Activated CD4-positive, alpha-beta memory T cell treated with anti-CD3 and anti-CD28 coated beads, Interleukin-2, amount 10 ng/mL, durations not matched to agents 7 days and 5 days (primary cell): ENCODE measurements at regions not wholly inside any gene's neighbourhood (a gene's known extent, or its start where the extent isn't known, plus 50 kb on each side); places are given as distances from the start of the nearest gene placed in this dataset.

Experiments used
- CTCF ChIA-PET: fragments of 350-600 bp; sonication (Branson Sonifier 250); formaldehyde crosslinking; loops from one replicate; lab custom pipeline; 2021; ENCODE audit warnings: antibody characterized with exemption, inconsistent platforms; lab: Charles Lee
- POLR2A ChIA-PET: fragments of 350-600 bp; sonication (Branson Sonifier 250); formaldehyde crosslinking; loops from one replicate; lab custom pipeline; 2021; ENCODE audit warnings: antibody characterized with exemption; lab: Charles Lee
- DNase-seq: peaks from one replicate; pipeline ENCODE4 v3.0.0-alpha.2; 2020
- H3K27ac Mint-ChIP-seq: one replicate; pipeline ENCODE4 v1.8.0; 2021; ENCODE audit warnings: mild to moderate bottlenecking, mixed read lengths
- H3K27me3 Mint-ChIP-seq: one replicate; pipeline ENCODE4 v1.8.0; 2021; ENCODE audit warnings: mixed read lengths
- H3K36me3 Mint-ChIP-seq: one replicate; pipeline ENCODE4 v1.8.0; 2021; ENCODE audit warnings: low read depth, mixed read lengths
- H3K4me1 Mint-ChIP-seq: one replicate; pipeline ENCODE4 v1.8.0; 2021; ENCODE audit warnings: mixed read lengths
- H3K4me3 Mint-ChIP-seq: one replicate; pipeline ENCODE4 v1.8.0; 2021; ENCODE audit warnings: mild to moderate bottlenecking, mixed read lengths
- H3K9me3 Mint-ChIP-seq: one replicate; pipeline ENCODE4 v1.8.0; 2021; ENCODE audit warnings: mixed read lengths

GRCh38 chr1:219813294-219813693 is 115.1 kb downstream of the SLC30A10 start:
- Mint-ChIP-seq H3K9me3 (no peaks in the 10 kb centered on the region), H3K36me3 (no peaks in the 10 kb centered on the region), H3K4me3 (no peak overlapping the region), H3K27me3 (peaks cover 6% of the 10 kb centered on the region), H3K27ac (no peak overlapping the region), H3K4me1 (no peaks in the 10 kb centered on the region)
- ChIA-PET CTCF (no interaction called here), POLR2A (no interaction called here)
- DNase-seq = no peak

GRCh38 chr1:219812491-219813203 is 115.7 kb downstream of the SLC30A10 start:
- ChIA-PET CTCF (interaction anchor here (0.6 to 1.2 kb wide), 2 partner anchors 19 to 1372 kb away, joined by 3 to 4 read pairs; no protein-coding TSS in a partner anchor), POLR2A (no interaction called here)
- no peaks in the 10 kb centered on the region for H3K4me1 Mint-ChIP-seq
- H3K36me3 Mint-ChIP-seq = no peaks in the 10 kb centered on the region
- no peak overlapping the region for H3K4me3 Mint-ChIP-seq
- DNase-seq = no peak
- H3K9me3 Mint-ChIP-seq = no peaks in the 10 kb centered on the region
- H3K27ac Mint-ChIP-seq = no peak overlapping the region
- H3K27me3 Mint-ChIP-seq = peaks cover 6% of the 10 kb centered on the region

- no peak overlapping the region for H3K4me3 Mint-ChIP-seq
- H3K4me1 Mint-ChIP-seq = no peaks in the 10 kb centered on the region
- POLR2A ChIA-PET = no interaction called here
- no peak for DNase-seq
- H3K36me3 Mint-ChIP-seq = no peaks in the 10 kb centered on the region
- H3K9me3 Mint-ChIP-seq = no peaks in the 10 kb centered on the region
- CTCF ChIA-PET = interaction anchor here (0.6 to 1.2 kb wide), 2 partner anchors 19 to 1372 kb away, joined by 3 to 4 read pairs; no protein-coding TSS in a partner anchor
- no peak overlapping the region for H3K27ac Mint-ChIP-seq
- H3K27me3 Mint-ChIP-seq = peaks cover 5% of the 10 kb centered on the region
Measured at GRCh38 chr1:219812086-219812485, 116.3 kb downstream of the SLC30A10 start.

GRCh38 chr1:219810451-219810850 is 117.9 kb downstream of the SLC30A10 start:
- CTCF ChIA-PET = no interaction called here
- no peak overlapping the region for H3K27ac Mint-ChIP-seq
- no peak overlapping the region for H3K4me3 Mint-ChIP-seq
- no peaks in the 10 kb centered on the region for H3K4me1 Mint-ChIP-seq
- H3K36me3 Mint-ChIP-seq = no peaks in the 10 kb centered on the region
- POLR2A ChIA-PET = no interaction called here
- H3K9me3 Mint-ChIP-seq = no peaks in the 10 kb centered on the region
- peaks cover 3% of the 10 kb centered on the region for H3K27me3 Mint-ChIP-seq
- no peak for DNase-seq

- no peak overlapping the region for H3K27ac Mint-ChIP-seq
- H3K27me3 Mint-ChIP-seq = peaks cover 3% of the 10 kb centered on the region
- POLR2A ChIA-PET = no interaction called here
- DNase-seq = no peak
- H3K9me3 Mint-ChIP-seq = no peaks in the 10 kb centered on the region
- H3K36me3 Mint-ChIP-seq = no peaks in the 10 kb centered on the region
- CTCF ChIA-PET = no interaction called here
- H3K4me1 Mint-ChIP-seq = no peaks in the 10 kb centered on the region
- no peak overlapping the region for H3K4me3 Mint-ChIP-seq
Measured at GRCh38 chr1:219808790-219809189, 119.6 kb downstream of the SLC30A10 start.

- H3K36me3 Mint-ChIP-seq = no peaks in the 10 kb centered on the region
- DNase-seq = no peak
- no peak overlapping the region for H3K27ac Mint-ChIP-seq
- H3K9me3 Mint-ChIP-seq = no peaks in the 10 kb centered on the region
- H3K27me3 Mint-ChIP-seq = peaks cover 3% of the 10 kb centered on the region
- CTCF ChIA-PET = no interaction called here
- POLR2A ChIA-PET = interaction anchor here (0.7 kb wide), 1 partner anchor 1157 kb away, joined by 3 read pairs; no protein-coding TSS in a partner anchor
- no peak overlapping the region for H3K4me3 Mint-ChIP-seq
- no peaks in the 10 kb centered on the region for H3K4me1 Mint-ChIP-seq
Measured at GRCh38 chr1:219806642-219807041, 121.7 kb downstream of the SLC30A10 start.

GRCh38 chr1:219806020-219806419 is 122.3 kb downstream of the SLC30A10 start:
- ChIA-PET POLR2A (no interaction called here), CTCF (no interaction called here)
- no peaks in the 10 kb centered on the region for H3K36me3 Mint-ChIP-seq
- H3K27ac Mint-ChIP-seq = no peak overlapping the region
- H3K9me3 Mint-ChIP-seq = no peaks in the 10 kb centered on the region
- no peak overlapping the region for H3K4me3 Mint-ChIP-seq
- no peaks in the 10 kb centered on the region for H3K4me1 Mint-ChIP-seq
- no peak for DNase-seq
- H3K27me3 Mint-ChIP-seq = peaks cover 3% of the 10 kb centered on the region

GRCh38 chr1:219805191-219805590 is 123.2 kb downstream of the SLC30A10 start:
- Mint-ChIP-seq H3K36me3 (no peaks in the 10 kb centered on the region), H3K27ac (no peak overlapping the region)

GRCh38 chr1:219801156-219801820 is 127.1 kb downstream of the SLC30A10 start:
- Mint-ChIP-seq H3K27me3 (no peaks in the 10 kb centered on the region), H3K9me3 (no peaks in the 10 kb centered on the region), H3K27ac (no peak overlapping the region), H3K36me3 (no peaks in the 10 kb centered on the region), H3K4me1 (no peaks in the 10 kb centered on the region), H3K4me3 (no peak overlapping the region)
- ChIA-PET POLR2A (no interaction called here), CTCF (no interaction called here)
- DNase-seq = no peak

More at GRCh38 chr1:219805191-219805590, 123.2 kb downstream of the SLC30A10 start:
- no peak overlapping the region for H3K4me3 Mint-ChIP-seq
- H3K9me3 Mint-ChIP-seq = no peaks in the 10 kb centered on the region
- no peak for DNase-seq
- ChIA-PET CTCF (no interaction called here), POLR2A (no interaction called here)
- H3K4me1 Mint-ChIP-seq = no peaks in the 10 kb centered on the region
- H3K27me3 Mint-ChIP-seq = peaks cover 3% of the 10 kb centered on the region

GRCh38 chr1:219798283-219799030 is 129.9 kb downstream of the SLC30A10 start:
- Mint-ChIP-seq H3K4me3 (no peak overlapping the region), H3K27me3 (no peaks in the 10 kb centered on the region), H3K27ac (no peak overlapping the region), H3K4me1 (no peaks in the 10 kb centered on the region), H3K9me3 (no peaks in the 10 kb centered on the region), H3K36me3 (no peaks in the 10 kb centered on the region)
- CTCF ChIA-PET = no interaction called here
- POLR2A ChIA-PET = no interaction called here
- no peak for DNase-seq

- POLR2A ChIA-PET = no interaction called here
- H3K9me3 Mint-ChIP-seq = no peaks in the 10 kb centered on the region
- no peaks in the 10 kb centered on the region for H3K27me3 Mint-ChIP-seq
- H3K4me3 Mint-ChIP-seq = no peak overlapping the region
- no peak overlapping the region for H3K27ac Mint-ChIP-seq
- no peak for DNase-seq
- CTCF ChIA-PET = no interaction called here
- no peaks in the 10 kb centered on the region for H3K4me1 Mint-ChIP-seq
- H3K36me3 Mint-ChIP-seq = no peaks in the 10 kb centered on the region
Measured at GRCh38 chr1:219797683-219798082, 130.7 kb downstream of the SLC30A10 start.

- POLR2A ChIA-PET = no interaction called here
- no peak overlapping the region for H3K27ac Mint-ChIP-seq
Measured at GRCh38 chr1:219797009-219797408, 131.3 kb downstream of the SLC30A10 start.

GRCh38 chr1:219795363-219795917 is 132.9 kb downstream of the SLC30A10 start:
- DNase-seq = no peak
- Mint-ChIP-seq H3K27ac (no peak overlapping the region), H3K4me3 (no peak overlapping the region), H3K4me1 (no peaks in the 10 kb centered on the region), H3K36me3 (no peaks in the 10 kb centered on the region), H3K27me3 (no peaks in the 10 kb centered on the region), H3K9me3 (no peaks in the 10 kb centered on the region)
- ChIA-PET POLR2A (no interaction called here), CTCF (no interaction called here)

More at GRCh38 chr1:219797009-219797408, 131.3 kb downstream of the SLC30A10 start:
- Mint-ChIP-seq H3K27me3 (no peaks in the 10 kb centered on the region), H3K36me3 (no peaks in the 10 kb centered on the region), H3K4me1 (no peaks in the 10 kb centered on the region), H3K4me3 (no peak overlapping the region), H3K9me3 (no peaks in the 10 kb centered on the region)
- CTCF ChIA-PET = no interaction called here
- DNase-seq = no peak
